NCI-H187 (cell line): ENCODE measurements at regions not wholly inside any gene's neighbourhood (a gene's known extent, or its start where the extent isn't known, plus 50 kb on each side); places are given as distances from the start of the nearest gene placed in this dataset.

Source experiments
- DNase-seq, 2 experiments: peaks; one replicate each; lab custom pipeline; 2025; lab: John Stamatoyannopoulos, UW

- no peak for DNase-seq
Measured at GRCh38 chr2:220489121-220489520, 861.7 kb downstream of the SLC4A3 start.

GRCh38 chr2:220491670-220492069 lies 864.2 kb downstream of the SLC4A3 start:
- DNase-seq: no peak

- no peak for DNase-seq
Measured at GRCh38 chr2:220493871-220494525, 866.6 kb downstream of the SLC4A3 start.

- DNase-seq: no peak
Measured at GRCh38 chr2:220496513-220496912, 869.1 kb downstream of the SLC4A3 start.

- DNase-seq: peak in 1 of 2 experiments; percentile 7
Measured at GRCh38 chr2:220499225-220499624, 871.8 kb downstream of the SLC4A3 start.

GRCh38 chr2:220502539-220502938 lies 875.1 kb downstream of the SLC4A3 start:
- DNase-seq: no peak

GRCh38 chr2:220503431-220503830 lies 876.0 kb downstream of the SLC4A3 start:
- no peak for DNase-seq

- DNase-seq: no peak
Measured at GRCh38 chr2:220504938-220505503, 877.6 kb downstream of the SLC4A3 start.

- no peak for DNase-seq
Measured at GRCh38 chr2:220506466-220506865, 879.0 kb downstream of the SLC4A3 start.

- no peak for DNase-seq
Measured at GRCh38 chr2:220509096-220509757, 881.8 kb downstream of the SLC4A3 start.

- DNase-seq: no peak
Measured at GRCh38 chr2:220509966-220510365, 882.5 kb downstream of the SLC4A3 start.

- DNase-seq: no peak
Measured at GRCh38 chr2:220510668-220511067, 883.2 kb downstream of the SLC4A3 start.

- DNase-seq: no peak
Measured at GRCh38 chr2:220512419-220512818, 885.0 kb downstream of the SLC4A3 start.

- DNase-seq: no peak
Measured at GRCh38 chr2:220513573-220514288, 886.3 kb downstream of the SLC4A3 start.

- no peak for DNase-seq
Measured at GRCh38 chr2:220521551-220521950, 894.1 kb downstream of the SLC4A3 start.

- DNase-seq: no peak
Measured at GRCh38 chr2:220528180-220528675, 900.8 kb downstream of the SLC4A3 start.

GRCh38 chr2:220531216-220531615 lies 903.8 kb downstream of the SLC4A3 start:
- no peak for DNase-seq

GRCh38 chr2:220533485-220533884 lies 906.1 kb downstream of the SLC4A3 start:
- no peak for DNase-seq

- DNase-seq: no peak
Measured at GRCh38 chr2:220539481-220539880, 912.1 kb downstream of the SLC4A3 start.

- no peak for DNase-seq
Measured at GRCh38 chr2:220544049-220544448, 916.6 kb downstream of the SLC4A3 start.

GRCh38 chr2:220550995-220551700 lies 923.7 kb downstream of the SLC4A3 start:
- no peak for DNase-seq
